GM21825 (cell line): ENCODE measurements at regions not wholly inside any gene's neighbourhood (a gene's known extent, or its start where the extent isn't known, plus 50 kb on each side); places are given as distances from the start of the nearest gene placed in this dataset.
"Not testable (repeated sequence)": the region's sequence is repeated elsewhere in the genome, so short reads cannot be mapped to it uniquely, and the experiment has no call there.

Experiments
- ATAC-seq: cut with Tn5 transposase; IDR thresholded peaks from one replicate; pipeline ENCODE4 v1.9.1; 2021; ENCODE audit warnings: mild to moderate bottlenecking, moderate library complexity; ENCODE audit not compliant: unreplicated experiment

GRCh38 chrX:39427492-39427891 lies 626.2 kb downstream of the MID1IP1 start:
- ATAC-seq: no peak

GRCh38 chrX:39427906-39428305 lies 626.6 kb downstream of the MID1IP1 start:
- ATAC-seq: no peak

- no peak for ATAC-seq
These were observed 629.3 kb downstream of the MID1IP1 start for GRCh38 chrX:39430551-39430950.

- no peak for ATAC-seq
These were observed 630.6 kb downstream of the MID1IP1 start for GRCh38 chrX:39431893-39432292.

- not testable (repeated sequence) for ATAC-seq
These were observed 633.4 kb downstream of the MID1IP1 start for GRCh38 chrX:39434671-39435070.

- not testable (repeated sequence) for ATAC-seq
These were observed 635.3 kb downstream of the MID1IP1 start for GRCh38 chrX:39436538-39436937.

- ATAC-seq: no peak
These were observed 636.6 kb downstream of the MID1IP1 start for GRCh38 chrX:39437670-39438441.

GRCh38 chrX:39438603-39439602 lies 637.6 kb downstream of the MID1IP1 start:
- no peak for ATAC-seq

- peak; percentile 65 for ATAC-seq
These were observed 638.9 kb downstream of the MID1IP1 start for GRCh38 chrX:39439906-39440798.

GRCh38 chrX:39440799-39441284 lies 639.6 kb downstream of the MID1IP1 start:
- peak; percentile 29 for ATAC-seq

GRCh38 chrX:39442332-39442731 lies 641.1 kb downstream of the MID1IP1 start:
- no peak for ATAC-seq

GRCh38 chrX:39443240-39443639 lies 642.0 kb downstream of the MID1IP1 start:
- ATAC-seq: no peak

- ATAC-seq: no peak
These were observed 644.1 kb downstream of the MID1IP1 start for GRCh38 chrX:39445336-39445735.

GRCh38 chrX:39449352-39449751 lies 648.1 kb downstream of the MID1IP1 start:
- ATAC-seq: no peak

- ATAC-seq: no peak
These were observed 647.4 kb downstream of the BCOR start for GRCh38 chrX:39450234-39450977.

GRCh38 chrX:39451046-39451445 lies 646.7 kb downstream of the BCOR start:
- no peak for ATAC-seq

- ATAC-seq: no peak
These were observed 645.4 kb downstream of the BCOR start for GRCh38 chrX:39452401-39452800.

GRCh38 chrX:39453889-39454621 lies 643.7 kb downstream of the BCOR start:
- ATAC-seq: no peak
